Frontal cortex (tissue), 3 donors: ENCODE measurements at regions not wholly inside any gene's neighbourhood (a gene's known extent, or its start where the extent isn't known, plus 50 kb on each side); places are given as distances from the start of the nearest gene placed in this dataset.

Experiments
- DNase-seq, 2 donors: peaks; one replicate each; pipeline ENCODE4 v3.0.0; 2012; ENCODE audit warnings: low spot score in 2 of 2
- FAIRE-seq: peaks from 2 replicates; lab custom pipeline; 2012; peaks lifted over from hg19 to GRCh38; lab: Jason Lieb, UNC
- donor health status: control.
- donor health status: control.
- donor health status: control.

DNA sequence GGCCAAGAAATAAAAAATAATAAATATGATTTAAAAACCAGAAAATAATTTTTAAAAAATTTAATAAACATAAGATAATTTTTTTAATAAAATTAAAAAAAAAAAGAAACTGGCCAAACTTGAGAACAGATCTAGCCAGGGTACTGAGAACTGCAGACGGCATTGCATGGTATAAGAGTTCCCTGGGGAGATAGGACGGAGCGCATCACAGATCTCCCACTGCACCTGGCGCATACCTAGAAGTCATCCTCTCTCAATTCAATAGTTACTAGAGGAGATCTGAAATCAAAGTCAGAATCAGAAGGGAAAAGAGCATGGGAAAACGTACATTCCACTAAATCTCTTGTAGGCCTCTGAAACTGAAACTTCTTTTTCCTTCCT lies 58.9 kb upstream of the BCL2L14 start:
- peak; percentile 51 for FAIRE-seq

DNA sequence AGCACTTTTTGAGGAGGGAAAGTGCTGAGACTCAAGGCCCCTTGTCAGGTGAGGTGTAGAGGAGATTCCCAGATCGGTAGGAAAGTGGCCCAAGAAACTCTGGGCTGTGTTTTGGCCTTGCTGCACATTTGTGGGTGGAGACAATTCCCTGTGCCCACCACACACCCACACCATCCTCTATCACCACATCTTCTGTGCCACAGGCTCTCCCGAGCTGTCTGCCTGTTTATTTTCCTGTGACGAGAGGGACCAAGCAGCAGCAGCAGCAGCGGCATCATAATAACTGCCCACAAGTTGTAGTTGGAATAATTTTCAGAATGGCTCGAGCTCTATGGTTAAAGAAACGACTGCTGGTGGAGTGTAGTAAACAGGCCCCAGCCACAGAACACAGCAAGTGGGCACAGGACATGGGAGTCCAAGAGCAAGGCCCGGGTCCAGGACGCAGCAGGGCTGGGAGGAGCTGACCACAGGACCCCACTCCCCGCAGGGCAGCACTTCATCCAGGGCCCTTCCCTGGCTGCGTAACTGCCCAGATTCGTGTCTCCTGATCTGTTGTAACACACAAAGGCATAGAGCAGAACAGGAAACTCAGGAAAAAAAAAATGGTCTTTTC lies 55.6 kb upstream of the BCL2L14 start:
- no peak for FAIRE-seq
- DNase-seq = no peak

More for the DNA sequence above, 58.9 kb upstream of the BCL2L14 start:
- no peak for DNase-seq

DNA sequence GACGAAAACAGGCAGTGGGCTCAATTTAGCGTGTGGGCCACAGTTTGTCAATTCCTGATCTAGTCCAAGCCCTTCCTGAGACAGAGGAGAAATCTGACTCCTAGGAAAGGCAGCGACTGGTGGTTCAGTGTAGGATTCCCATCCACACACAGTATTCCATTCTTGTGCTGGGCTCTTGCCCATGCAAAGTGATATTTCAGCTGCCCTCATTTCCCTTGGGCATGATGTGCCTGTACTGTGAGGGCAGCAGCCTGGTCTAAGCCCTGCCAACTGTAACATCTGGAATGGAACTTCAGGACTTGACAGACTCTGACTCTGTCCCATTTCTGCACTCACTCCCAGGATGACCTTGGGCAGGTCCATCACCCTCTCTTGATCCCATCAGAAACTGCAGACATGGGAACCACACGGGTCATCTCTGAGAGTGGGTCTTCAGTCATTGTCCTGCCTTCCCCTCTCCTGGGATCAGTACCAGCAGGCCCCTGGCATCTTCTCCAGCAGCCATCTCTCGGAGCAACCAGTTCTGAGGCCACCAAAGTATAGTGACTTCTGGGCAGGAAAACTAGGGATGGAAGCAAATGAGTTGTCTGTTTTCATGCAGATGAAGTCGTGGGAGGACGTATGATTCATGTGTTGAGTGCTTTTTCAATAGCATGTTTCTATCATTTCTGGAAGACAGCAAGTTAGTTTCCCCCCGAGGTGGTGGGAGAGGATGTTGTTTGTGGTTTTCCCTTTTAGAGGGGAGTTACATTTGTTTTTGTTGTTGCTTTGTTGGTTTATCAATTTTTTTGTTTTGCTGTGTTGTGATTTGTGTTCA lies 54.2 kb upstream of the BCL2L14 start:
- DNase-seq (no peak), FAIRE-seq (no peak)

DNA sequence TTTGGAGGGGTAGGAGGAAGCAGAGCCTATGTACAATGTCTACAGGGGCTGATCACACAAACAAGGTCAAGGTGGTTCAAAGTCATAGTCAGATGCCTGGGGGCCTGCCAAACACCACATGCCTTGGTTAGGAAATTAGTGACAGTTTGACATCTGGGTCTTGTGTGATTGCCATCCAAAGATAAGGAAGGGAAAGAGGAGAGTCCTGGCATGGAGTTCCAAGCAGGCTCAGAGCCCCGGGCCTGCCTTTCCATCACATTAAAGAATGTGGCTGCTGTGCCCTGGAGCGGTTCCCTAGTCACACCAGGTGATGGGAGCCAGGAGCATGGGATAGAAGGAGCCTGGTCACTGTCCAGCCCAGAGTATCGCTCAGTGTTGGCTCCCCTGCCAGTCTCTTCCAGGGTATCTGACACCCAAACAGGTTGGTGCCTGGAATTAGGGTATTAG lies 53.6 kb upstream of the BCL2L14 start:
- FAIRE-seq = no peak
- DNase-seq = no peak

DNA sequence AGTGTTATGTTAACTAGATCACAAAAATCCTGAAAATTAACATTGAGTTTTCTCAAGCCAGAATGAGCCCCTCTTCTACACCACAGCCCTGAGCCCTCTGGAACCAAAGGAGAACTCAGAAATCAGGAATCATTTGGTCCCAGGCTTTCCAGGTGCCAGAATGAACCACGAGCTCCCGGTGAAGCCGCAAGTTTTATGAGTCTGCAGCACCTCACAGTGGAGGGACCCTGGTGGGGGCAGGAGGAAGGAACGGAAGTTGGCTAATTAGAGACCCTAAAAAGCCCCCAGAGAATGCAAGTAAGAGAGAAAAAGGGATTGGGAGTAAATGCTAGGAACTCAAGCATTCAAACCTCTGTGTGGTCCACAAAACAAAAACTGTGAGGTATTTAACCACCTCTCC lies 52.9 kb upstream of the BCL2L14 start:
- FAIRE-seq = no peak
- no peak for DNase-seq

DNA sequence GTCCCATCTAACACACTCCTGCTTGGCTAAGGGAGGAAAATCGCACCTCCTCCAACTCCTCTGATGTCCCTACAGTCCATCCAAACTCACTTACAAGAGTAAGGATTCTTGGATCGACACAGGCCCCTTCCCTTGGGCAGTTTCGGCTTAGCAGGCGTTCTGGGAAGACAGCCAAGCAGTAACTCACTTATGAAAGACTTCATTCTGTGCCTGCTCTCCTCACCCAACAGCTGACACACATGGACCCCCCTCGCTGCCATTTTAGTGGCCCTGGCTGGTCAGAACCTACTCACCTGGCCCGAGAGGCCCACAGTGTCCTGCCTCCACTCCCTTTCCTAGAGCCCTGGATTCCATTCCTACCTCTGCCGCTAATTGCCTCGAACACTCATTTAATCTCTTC lies 52.3 kb upstream of the BCL2L14 start:
- DNase-seq = no peak
- FAIRE-seq = no peak

DNA sequence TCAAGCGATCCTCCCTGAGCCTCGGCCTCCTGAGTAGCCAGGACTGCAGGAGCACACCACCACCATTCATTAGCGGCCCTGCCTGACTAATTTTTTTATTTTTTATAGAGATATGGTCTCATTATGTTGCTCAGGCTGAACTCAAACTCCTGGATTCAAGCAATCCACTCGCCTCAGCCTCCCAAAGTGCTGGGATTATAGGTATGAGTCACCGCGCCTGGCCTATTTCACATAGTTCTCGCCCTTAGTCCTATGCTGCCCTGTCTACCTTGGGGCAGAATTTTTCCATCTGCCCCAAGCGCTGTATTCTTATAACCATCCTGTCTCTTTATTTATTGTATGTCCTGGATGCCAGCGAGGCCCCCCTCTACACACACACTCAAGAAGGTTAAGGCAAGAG lies 50.9 kb upstream of the BCL2L14 start:
- no peak for DNase-seq
- no peak for FAIRE-seq

DNA sequence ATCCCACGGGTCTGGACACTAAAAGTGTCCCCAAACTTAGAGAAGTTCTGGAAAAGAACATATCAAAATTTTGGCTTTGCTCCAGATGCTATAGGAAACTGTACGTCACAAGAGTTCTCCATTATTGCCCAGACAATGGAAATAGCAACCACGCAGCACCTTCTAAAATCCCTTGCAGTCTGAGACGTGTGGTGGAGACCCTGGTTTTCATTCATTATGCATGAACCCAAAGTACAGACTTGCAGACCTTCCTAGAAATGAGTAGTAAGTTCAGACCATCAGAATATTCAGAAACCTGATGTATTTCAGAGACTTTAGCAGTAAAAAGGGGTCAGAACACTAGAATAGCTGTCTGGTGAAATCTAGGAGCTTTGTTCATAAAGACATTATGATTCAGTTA lies 50.0 kb upstream of the BCL2L14 start:
- no peak for DNase-seq
- no peak for FAIRE-seq
